ENCODE measurements at regions not wholly inside any gene's neighbourhood (a gene's known extent, or its start where the extent isn't known, plus 50 kb on each side); places are given as distances from the start of the nearest gene placed in this dataset.
"Not testable (repeated sequence)": the region's sequence is repeated elsewhere in the genome, so short reads cannot be mapped to it uniquely, and the experiment has no call there.

GRCh38 chr20:47867831-47868230 is 82.5 kb upstream of the SULF2 start:
- DNase-seq (ENCODE audit: low read depth in 2 of 2), result no peak

- no peak for DNase-seq (ENCODE audit: low read depth in 2 of 2)
Measured at GRCh38 chr20:47866480-47866879, 81.2 kb upstream of the SULF2 start.

- no peak for DNase-seq (ENCODE audit: low read depth in 2 of 2)
Measured at GRCh38 chr20:47865912-47866311, 80.6 kb upstream of the SULF2 start.

GRCh38 chr20:47865451-47865850 is 80.2 kb upstream of the SULF2 start:
- DNase-seq (ENCODE audit: low read depth in 2 of 2), result no peak

DNA sequence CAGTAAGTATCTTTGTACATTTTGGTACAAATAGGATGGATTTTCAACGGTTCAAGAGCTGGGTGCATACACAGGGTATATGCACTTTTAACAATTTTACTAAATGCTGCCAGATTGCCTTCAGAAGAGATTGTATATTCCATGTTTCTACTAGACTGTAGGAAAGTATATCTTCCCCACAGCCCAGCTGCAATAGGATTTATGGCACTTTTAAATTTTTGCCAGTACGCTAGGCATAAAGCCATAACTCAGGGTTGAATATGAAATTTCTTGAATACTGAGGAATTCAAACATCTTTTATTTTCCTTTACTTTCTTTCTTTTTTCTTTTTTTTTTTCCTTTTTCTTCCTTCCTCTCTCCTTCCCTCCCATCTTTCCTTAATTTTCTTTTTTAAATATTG is 78.7 kb upstream of the SULF2 start:
- no peak for DNase-seq (ENCODE audit: low read depth in 2 of 2)

GRCh38 chr20:47863315-47863965 is 78.2 kb upstream of the SULF2 start:
- DNase-seq (ENCODE audit: low read depth in 2 of 2), result no peak

- DNase-seq (ENCODE audit: low read depth in 2 of 2), result no peak
Measured at GRCh38 chr20:47862574-47863240, 77.4 kb upstream of the SULF2 start.

GRCh38 chr20:47861116-47861515 is 75.8 kb upstream of the SULF2 start:
- DNase-seq (ENCODE audit: low read depth in 2 of 2), result no peak

DNA sequence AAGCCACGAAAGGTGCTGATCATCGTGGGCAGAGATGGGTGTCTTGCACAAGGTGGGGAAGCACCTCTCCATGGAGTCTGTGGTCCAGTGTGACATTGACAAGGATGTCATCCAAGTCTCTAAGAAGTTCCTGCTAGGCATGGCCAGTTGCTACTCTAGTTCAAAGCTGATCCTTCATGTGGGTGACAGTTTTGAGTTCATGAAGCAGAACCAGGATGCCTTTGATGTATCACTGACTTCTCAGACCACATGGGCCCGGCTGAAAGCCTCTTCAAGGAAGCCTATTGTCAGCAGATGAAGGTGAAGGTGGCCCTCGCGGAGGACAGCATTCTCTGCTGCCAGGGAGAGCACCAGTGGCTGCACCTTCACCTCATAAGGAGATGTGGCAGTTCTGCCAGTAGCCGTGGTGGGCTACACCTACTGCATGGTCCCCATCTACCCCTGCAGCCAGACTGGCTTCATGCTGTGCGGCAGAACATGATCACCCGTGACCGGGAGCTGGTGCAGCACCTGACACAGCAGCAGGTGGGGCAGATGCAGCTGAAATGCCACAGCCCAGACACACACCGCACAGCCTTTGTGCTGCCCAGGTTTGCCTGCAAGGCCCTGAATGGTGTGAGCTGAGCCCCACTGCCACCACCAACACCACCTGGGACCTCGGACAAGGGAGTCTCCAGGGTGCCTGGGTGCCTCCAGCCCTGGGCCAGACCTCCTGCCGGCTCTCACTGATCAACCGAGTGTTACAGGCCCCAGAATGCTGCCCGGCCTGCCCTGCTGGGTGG is 75.0 kb upstream of the SULF2 start:
- no peak for DNase-seq (ENCODE audit: low read depth in 2 of 2)

GRCh38 chr20:47859278-47859677 is 74.0 kb upstream of the SULF2 start:
- DNase-seq (ENCODE audit: low read depth in 2 of 2), result no peak

DNA sequence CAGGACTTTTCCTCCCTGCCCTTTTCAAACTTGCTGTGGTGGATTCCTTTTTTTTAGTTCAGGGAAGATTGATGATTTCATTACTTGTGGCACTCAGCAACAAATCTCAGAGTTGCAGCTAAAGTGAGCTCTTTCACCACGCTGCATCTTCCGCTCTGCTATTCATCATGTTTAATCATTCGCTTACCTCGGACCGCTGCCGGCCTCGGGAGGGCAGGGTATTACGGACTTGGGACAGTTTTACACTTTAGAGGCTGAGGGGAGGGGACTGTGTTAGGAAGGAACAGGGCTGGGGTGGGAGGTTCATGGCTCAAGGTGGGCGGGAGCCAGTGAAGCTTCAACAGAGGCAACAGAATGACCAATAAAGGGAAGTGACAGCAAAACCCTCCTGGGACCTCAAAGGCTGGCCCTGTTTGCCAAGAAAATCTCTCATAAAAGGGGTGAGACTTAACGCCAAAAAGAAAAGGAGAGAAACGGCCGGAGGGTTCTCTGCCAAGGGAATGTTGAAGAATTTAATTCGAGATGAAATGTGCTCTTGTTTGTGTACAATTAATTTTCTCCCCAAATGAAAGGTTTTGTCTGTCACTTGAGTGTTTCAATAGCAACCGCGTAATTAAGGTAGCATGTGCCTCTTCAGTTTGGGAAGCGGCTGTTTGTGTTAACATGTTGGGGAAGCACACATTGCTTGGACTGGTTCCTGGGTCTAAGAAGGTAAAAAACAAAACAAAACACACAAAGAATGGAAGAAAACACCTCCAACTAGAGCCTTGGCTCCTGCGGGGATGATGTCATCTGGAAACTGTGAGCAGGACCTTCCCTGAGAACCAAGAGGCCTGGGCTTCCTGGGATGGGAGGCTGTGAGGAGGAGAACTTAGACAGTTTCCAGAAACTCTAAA is 72.5 kb upstream of the SULF2 start:
- no peak for DNase-seq (ENCODE audit: low read depth in 2 of 2)

DNA sequence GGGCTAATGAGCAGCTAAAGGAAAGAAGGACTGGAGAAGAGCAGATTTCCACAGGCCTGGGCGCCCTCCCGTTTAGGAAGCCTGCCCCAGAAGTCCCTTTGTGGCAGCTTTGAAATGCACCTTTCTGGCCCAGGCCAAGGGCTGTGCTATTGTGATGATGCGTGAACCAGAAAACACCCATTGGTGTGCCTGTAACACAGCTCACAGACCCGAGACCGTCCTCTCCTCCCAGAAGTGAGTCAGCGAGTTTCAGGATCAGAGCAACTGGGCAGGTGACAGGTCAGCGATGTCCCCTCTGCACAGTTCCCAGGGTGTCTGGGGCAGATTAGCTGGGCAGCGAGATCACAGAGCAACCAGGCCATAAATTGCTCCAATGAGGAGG is 71.9 kb upstream of the SULF2 start:
- no peak for DNase-seq (ENCODE audit: low read depth in 2 of 2)

- no peak for DNase-seq (ENCODE audit: low read depth in 2 of 2)
Measured at GRCh38 chr20:47855799-47856198, 70.5 kb upstream of the SULF2 start.

DNA sequence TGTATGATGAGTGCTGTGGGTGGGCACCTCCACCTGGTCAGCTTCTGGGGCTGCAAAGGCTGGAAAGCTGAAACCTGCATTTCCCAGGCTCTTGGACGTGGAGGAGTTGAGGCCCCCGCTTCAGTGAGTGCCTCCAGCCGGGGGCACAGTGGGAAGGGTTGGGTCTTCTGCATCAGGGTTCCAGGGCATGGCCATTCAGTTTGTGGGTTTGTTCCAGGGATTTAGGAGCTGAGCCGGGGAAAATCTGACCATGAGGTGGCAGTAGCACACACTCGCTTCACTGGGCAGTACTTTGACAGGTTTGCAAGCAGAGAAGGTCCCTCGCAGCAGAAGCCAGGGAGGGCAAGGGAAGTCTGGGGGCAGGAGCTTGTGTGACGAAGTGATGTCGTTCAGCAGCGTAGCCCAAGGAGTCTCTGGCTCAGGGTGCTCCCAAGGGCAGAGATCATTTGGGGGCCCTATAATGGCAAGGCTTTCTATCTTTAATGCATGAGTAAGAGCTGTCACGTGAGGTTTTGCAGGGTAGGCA is 69.5 kb upstream of the SULF2 start:
- no peak for DNase-seq (ENCODE audit: low read depth in 2 of 2)

- no peak for DNase-seq (ENCODE audit: low read depth in 2 of 2)
Measured at GRCh38 chr20:47851774-47852173, 66.5 kb upstream of the SULF2 start.

DNA sequence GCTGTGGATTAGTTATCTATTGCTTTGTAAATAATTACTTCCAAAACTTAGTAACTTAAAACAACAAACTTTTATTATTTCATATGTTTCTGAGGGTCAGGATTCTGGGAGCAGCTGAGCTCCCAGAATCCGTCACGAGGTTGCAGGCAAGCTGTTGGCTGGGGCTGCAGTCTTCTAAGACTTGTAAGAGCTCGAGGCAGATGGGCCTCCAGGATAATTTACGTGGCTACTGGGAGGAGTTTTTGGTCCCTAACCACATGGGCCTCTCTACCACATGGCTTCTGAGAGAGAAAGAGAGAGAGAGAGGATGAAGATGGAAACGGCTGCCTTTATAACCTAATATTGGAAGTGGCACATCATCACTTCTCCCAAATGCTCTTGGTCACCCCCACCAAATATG is 64.9 kb upstream of the SULF2 start:
- DNase-seq (ENCODE audit: low read depth in 2 of 2), result no peak

DNA sequence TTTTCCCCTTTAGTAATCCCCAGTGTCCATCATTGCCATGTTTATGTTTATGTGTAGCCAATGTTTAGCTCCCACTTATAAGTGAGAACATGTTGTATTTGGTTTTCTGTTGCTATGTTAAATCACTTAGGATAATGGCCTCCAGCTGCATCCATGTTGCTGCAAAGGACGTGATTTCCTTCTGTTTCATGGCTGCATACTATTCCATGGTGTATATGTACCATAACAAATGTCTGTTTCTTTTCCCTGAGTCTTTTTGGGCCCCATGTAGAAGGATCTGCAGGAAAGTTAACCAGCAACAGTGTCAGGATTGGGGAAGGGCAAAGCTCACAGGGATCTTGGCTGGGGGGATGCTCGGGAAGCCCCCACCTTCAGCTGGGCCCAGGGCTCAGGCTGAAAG is 64.3 kb upstream of the SULF2 start:
- DNase-seq (ENCODE audit: low read depth in 2 of 2), result no peak

DNA sequence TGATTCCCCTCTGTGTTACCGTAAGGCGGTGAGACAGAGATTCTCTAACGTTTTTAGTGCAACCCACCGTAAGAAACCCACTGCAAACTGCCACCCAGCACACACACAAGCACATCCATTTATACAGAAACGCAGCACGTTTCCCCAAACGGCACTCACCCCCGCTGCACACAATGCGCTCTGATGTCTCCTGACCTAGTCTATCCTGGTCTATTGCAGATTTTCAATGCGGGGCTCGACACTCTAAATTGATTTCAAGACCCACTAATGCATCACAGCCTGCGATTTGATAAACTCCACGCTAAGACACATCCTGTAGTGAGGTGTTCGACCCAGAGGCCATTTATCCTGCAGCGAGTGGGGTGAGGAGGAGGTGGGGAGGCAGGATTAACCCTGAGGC is 63.7 kb upstream of the SULF2 start:
- no peak for DNase-seq (ENCODE audit: low read depth in 2 of 2)

GRCh38 chr20:47848534-47848933 is 63.3 kb upstream of the SULF2 start:
- not testable (repeated sequence) for DNase-seq (ENCODE audit: low read depth in 2 of 2)

DNA sequence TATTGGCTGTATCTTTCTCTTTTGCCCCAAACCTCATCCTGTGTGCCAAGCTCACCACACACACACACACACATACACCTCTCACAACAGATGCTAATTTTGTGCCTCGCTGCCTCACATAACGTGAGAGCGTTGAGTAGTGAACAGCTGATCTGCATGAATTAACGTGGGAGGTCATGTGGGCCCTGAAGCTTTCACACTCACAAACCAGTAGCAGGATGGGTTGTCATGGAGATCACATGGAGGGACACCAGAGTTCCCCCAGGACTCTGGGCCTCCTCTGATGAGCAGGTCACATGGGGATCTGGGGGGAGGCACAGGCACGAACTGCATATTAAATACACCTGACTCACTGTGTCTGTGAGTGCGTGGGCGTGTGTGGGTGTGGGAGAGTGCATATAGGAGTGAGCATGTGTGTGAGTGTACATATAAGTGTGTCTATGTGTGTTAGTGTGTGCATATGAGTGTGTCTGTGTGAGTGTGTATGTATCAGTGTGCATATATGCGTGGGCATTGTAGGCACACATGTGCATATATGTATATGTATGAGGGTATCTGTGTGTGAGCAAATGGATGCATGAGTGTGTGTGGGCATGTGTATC is 62.7 kb upstream of the SULF2 start:
- peak; percentile 1 to 5 for DNase-seq (ENCODE audit: low read depth in 2 of 2)

- DNase-seq (ENCODE audit: low read depth in 2 of 2), result not testable (repeated sequence)
Measured at GRCh38 chr20:47847220-47847619, 61.9 kb upstream of the SULF2 start.
